Cerebellar cortex (tissue), 1 donor: ENCODE measurements at regions not wholly inside any gene's neighbourhood (a gene's known extent, or its start where the extent isn't known, plus 50 kb on each side); places are given as distances from the start of the nearest gene placed in this dataset.
A peak's percentile ranks its signal among the peaks of the same experiment; 100 is the strongest.
"Not testable (repeated sequence)": the region's sequence is repeated elsewhere in the genome, so short reads cannot be mapped to it uniquely, and the experiment has no call there.

Experiments used
- DNase-seq: peaks from one replicate; pipeline ENCODE4 v3.0.0-alpha.2; 2015; ENCODE audit warnings: low spot score

- no peak for DNase-seq
Observed at GRCh38 chr7:110382736-110383135, 708.2 kb upstream of the LRRN3 start.

GRCh38 chr7:110386006-110386405 lies 704.9 kb upstream of the LRRN3 start:
- DNase-seq, result no peak

- no peak for DNase-seq
Observed at GRCh38 chr7:110386913-110387312, 704.0 kb upstream of the LRRN3 start.

GRCh38 chr7:110387689-110388088 lies 703.2 kb upstream of the LRRN3 start:
- no peak for DNase-seq

- no peak for DNase-seq
Observed at GRCh38 chr7:110388457-110388856, 702.5 kb upstream of the LRRN3 start.

GRCh38 chr7:110396021-110396420 lies 694.9 kb upstream of the LRRN3 start:
- DNase-seq, result no peak

GRCh38 chr7:110397927-110398660 lies 692.8 kb upstream of the LRRN3 start:
- no peak for DNase-seq

- DNase-seq, result no peak
Observed at GRCh38 chr7:110399421-110399820, 691.5 kb upstream of the LRRN3 start.

GRCh38 chr7:110400411-110400810 lies 690.5 kb upstream of the LRRN3 start:
- no peak for DNase-seq

GRCh38 chr7:110407242-110407641 lies 683.7 kb upstream of the LRRN3 start:
- DNase-seq, result no peak

GRCh38 chr7:110407706-110408105 lies 683.2 kb upstream of the LRRN3 start:
- DNase-seq, result no peak

GRCh38 chr7:110412614-110413013 lies 678.3 kb upstream of the LRRN3 start:
- DNase-seq, result no peak

GRCh38 chr7:110413038-110413437 lies 677.9 kb upstream of the LRRN3 start:
- DNase-seq, result no peak

GRCh38 chr7:110417611-110418010 lies 673.3 kb upstream of the LRRN3 start:
- DNase-seq, result no peak

- no peak for DNase-seq
Observed at GRCh38 chr7:110418659-110419280, 672.2 kb upstream of the LRRN3 start.

- DNase-seq, result no peak
Observed at GRCh38 chr7:110420788-110421187, 670.1 kb upstream of the LRRN3 start.

GRCh38 chr7:110421490-110422241 lies 669.3 kb upstream of the LRRN3 start:
- DNase-seq, result no peak

GRCh38 chr7:110432061-110432553 lies 658.8 kb upstream of the LRRN3 start:
- DNase-seq, result no peak

GRCh38 chr7:110438926-110439325 lies 652.0 kb upstream of the LRRN3 start:
- DNase-seq, result not testable (repeated sequence)

- peak; percentile 23 for DNase-seq
Observed at GRCh38 chr7:110442381-110442837, 648.5 kb upstream of the LRRN3 start.

GRCh38 chr7:110446658-110447057 lies 644.3 kb upstream of the LRRN3 start:
- DNase-seq, result no peak

GRCh38 chr7:110448918-110449317 lies 642.0 kb upstream of the LRRN3 start:
- no peak for DNase-seq

- no peak for DNase-seq
Observed at GRCh38 chr7:110454713-110455112, 636.2 kb upstream of the LRRN3 start.
